Epithelial cell of esophagus (primary cell): ENCODE measurements at regions not wholly inside any gene's neighbourhood (a gene's known extent, or its start where the extent isn't known, plus 50 kb on each side); places are given as distances from the start of the nearest gene placed in this dataset.
A peak's percentile ranks its signal among the peaks of the same experiment; 100 is the strongest.

Source experiments
- DNase-seq: peaks from one replicate; pipeline ENCODE4 v3.0.0; 2010; ENCODE audit warnings: low read depth
- H3K4me3 ChIP-seq: 2 replicates; pipeline ENCODE4 v1.5.1; 2011; ENCODE audit warnings: mild to moderate bottlenecking, low read length, control low read depth
- TF ChIP-seq, protein P1 (sequence below): IDR thresholded peaks from 2 replicates; pipeline ENCODE4 v1.5.1; 2011; ENCODE audit warnings: low read depth, mild to moderate bottlenecking, low read length, control low read depth, inconsistent platforms; ENCODE audit not compliant: insufficient read depth; ENCODE audit errors: missing control alignments

DNA sequence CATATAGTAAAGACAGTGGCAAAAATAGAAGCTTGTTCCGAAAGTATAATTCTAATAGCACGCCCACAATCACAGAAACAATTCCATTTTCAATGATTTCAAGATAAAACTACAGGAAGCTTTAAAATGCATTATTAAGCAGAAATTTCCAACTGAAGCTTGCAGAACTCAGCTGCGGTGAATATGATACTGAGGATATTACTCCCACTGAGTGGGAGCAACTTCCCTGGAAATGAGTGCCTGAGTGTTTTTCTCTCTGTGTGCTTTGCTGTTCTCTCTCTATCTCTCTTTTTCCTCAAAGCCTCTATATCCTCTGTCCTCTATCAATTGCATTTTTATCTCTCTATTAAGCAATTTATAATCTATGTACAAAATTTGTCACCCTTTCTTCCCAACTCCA is 187.5 kb upstream of the PRDM9 start:
- no peak for DNase-seq
- TF ChIP-seq, protein P1, sequence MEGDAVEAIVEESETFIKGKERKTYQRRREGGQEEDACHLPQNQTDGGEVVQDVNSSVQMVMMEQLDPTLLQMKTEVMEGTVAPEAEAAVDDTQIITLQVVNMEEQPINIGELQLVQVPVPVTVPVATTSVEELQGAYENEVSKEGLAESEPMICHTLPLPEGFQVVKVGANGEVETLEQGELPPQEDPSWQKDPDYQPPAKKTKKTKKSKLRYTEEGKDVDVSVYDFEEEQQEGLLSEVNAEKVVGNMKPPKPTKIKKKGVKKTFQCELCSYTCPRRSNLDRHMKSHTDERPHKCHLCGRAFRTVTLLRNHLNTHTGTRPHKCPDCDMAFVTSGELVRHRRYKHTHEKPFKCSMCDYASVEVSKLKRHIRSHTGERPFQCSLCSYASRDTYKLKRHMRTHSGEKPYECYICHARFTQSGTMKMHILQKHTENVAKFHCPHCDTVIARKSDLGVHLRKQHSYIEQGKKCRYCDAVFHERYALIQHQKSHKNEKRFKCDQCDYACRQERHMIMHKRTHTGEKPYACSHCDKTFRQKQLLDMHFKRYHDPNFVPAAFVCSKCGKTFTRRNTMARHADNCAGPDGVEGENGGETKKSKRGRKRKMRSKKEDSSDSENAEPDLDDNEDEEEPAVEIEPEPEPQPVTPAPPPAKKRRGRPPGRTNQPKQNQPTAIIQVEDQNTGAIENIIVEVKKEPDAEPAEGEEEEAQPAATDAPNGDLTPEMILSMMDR = no peak
- no peak overlapping the region for H3K4me3 ChIP-seq

DNA sequence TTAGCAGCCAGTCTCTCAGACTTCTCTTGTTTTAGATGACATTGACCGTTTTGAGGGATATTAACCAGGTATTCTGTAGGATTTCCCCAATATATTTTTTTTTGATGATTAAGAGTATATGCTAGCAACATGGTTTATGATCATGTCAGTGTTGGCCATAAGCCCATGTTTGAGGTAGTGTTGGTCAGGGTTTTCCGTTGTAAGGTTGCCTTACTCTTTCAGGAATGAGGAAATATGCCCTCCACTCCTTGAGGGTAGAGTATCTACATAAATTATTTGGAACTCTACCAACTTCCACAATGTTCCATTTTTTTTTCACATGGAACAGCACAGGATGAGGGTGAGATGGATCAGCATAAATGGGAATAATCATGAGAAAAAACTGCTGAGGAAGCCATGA is 188.4 kb upstream of the PRDM9 start:
- DNase-seq = peak; percentile 90
- no peak overlapping the region for H3K4me3 ChIP-seq
- TF ChIP-seq, protein P1 = no peak

DNA sequence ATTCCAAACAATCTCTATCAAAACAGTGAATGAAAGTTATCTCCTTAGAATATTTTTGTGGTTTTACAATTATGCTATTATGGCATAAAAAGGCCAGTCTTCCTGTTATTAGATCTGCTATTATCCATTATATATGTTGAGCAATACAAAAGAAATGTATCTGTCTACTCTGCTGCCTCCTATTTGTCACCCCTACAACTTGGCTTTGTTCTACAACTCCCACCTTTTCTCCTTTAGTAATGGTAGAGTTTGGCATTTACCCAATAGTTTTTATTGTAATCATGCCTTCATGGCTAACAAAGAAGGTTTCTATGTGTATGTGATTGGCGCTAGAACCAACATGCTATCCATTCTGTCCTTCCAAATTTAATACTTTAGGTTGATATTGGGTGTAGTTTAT is 189.2 kb upstream of the PRDM9 start:
- no peak overlapping the region for H3K4me3 ChIP-seq
- TF ChIP-seq, protein P1 = no peak

DNA sequence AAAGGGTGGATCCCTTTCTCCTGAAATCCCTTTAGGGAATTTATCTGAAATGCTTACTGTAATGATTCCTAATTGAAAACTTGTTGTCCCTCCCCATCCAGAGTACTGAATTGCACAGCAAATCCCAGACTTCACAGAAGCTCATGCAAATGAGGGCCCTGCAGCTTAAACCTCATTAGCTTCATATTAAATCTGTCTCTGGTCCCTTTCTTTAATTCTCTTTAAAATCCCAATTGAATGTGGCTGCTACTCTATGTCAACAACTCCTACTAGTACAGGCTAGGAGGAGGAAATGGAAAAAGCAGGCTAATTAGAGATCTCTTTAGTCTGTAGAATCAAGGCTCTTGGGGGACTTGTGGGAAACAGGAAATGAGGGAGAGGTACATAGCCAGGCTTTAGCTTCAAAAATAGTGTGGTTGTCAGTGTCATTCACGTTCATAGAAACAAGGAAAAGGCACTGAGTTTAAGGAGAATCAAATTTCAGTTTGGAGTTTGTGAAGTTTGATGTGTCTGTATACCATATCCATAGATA is 191.3 kb upstream of the PRDM9 start:
- DNase-seq = no peak
- no peak overlapping the region for H3K4me3 ChIP-seq
- TF ChIP-seq, protein P1 = no peak

More for the DNA sequence above, 189.2 kb upstream of the PRDM9 start:
- no peak for DNase-seq

DNA sequence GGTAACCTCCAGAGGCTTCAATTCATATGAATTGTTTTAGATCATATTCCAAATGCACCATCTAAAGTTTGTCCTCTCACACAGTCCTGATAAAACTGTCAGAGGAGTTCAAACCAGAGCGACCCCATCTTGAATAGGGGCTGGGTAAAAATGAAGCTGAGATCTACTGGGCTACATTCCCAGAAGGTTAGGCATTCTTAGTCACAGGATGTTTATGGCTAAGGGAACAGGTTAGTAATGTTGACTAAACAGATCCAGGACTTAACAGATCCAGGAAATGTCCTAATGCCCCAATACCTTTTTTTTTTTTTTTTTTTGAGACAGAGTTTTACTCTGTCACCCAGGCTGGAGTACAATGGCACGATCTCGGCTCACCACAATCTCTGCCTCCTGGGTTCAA is 192.6 kb upstream of the PRDM9 start:
- no peak overlapping the region for H3K4me3 ChIP-seq
- TF ChIP-seq, protein P1 = no peak
- DNase-seq = peak; percentile 89

DNA sequence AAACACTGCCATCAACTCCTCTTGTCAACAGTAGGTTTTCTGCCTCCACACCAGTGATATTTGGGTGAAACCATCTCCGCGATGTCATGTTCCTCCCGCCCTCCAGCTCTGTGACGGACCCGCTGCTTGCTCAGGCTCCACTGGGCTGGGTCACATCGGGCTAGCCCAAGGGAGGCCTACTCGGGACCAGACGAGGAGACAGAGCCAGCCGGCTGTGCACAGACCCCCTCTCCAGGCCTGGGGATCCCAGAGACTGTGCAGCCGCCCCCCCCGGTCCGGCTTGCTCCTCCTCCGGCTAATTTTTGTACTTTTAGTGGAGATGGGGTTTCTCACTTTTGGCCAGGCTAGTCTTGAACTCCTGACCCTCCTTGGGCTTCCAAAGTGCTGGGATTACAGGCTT is 202.4 kb upstream of the PRDM9 start:
- DNase-seq = no peak
- TF ChIP-seq, protein P1 = no peak
- no peak overlapping the region for H3K4me3 ChIP-seq

DNA sequence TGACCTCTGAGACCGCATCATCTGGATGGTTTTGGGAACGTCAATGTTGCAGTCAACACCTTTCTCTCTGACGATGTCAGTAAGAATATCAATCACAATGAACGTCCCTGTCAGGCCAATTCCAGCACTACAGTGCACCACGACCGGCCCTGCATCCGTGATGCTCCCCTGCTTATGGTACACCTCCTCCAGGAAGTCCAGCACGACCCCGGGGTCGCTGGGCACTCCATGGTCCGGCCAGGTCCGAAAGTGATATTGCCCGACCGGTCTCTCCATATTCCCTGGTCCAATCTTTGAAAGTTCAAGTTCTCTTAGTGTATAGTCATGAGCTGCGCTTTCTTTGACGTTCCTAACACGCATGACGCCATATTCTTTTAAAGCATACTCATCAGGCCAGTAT is 203.6 kb upstream of the PRDM9 start:
- H3K4me3 ChIP-seq = no peak overlapping the region
- TF ChIP-seq, protein P1 = no peak
- DNase-seq = no peak
